Lower leg skin (tissue), 4 donors: ENCODE measurements at regions not wholly inside any gene's neighbourhood (a gene's known extent, or its start where the extent isn't known, plus 50 kb on each side); places are given as distances from the start of the nearest gene placed in this dataset.

Experiments
- DNase-seq, 2 donors: peaks; one replicate each; pipeline ENCODE4 v3.0.0-alpha.2; 2019; ENCODE audit warnings: low spot score in 2 of 2
- H3K4me3 ChIP-seq: fragments of 200-600 bp; sonication (generic); 2 replicates; pipeline ENCODE4 v1.5.1; 2017; ENCODE audit warnings: mild to moderate bottlenecking, low read depth; ENCODE audit not compliant: poor library complexity, severe bottlenecking
- POLR2A ChIP-seq, 2 donors: fragments of 450-650 bp; IDR thresholded peaks; one replicate each; pipeline ENCODE4 v1.6.1; 2016 to 2017; ENCODE audit warnings: antibody characterized with exemption in 2 of 2, mild to moderate bottlenecking in 1 of 2, moderate library complexity in 1 of 2
- WGBS, 2 donors: methylation state at CpG; one replicate each; pipeline ENCODE4 v1.1.5; 2018; 5-methylcytosine and 5-hydroxymethylcytosine counted together
- intact Hi-C: fragments of 100-400 bp; cut with DNase I; formaldehyde crosslinking; loops from one replicate; pipeline ENCODE4 v1.15.0; 2023; ENCODE audit warnings: low total_unique reads
- TF ChIP-seq, protein P1 (sequence below), 3 donors: fragments of 450-650 bp; IDR thresholded peaks; one replicate each; pipeline ENCODE4 v1.5.1; 2016; ENCODE audit warnings: antibody characterized with exemption in 3 of 3, mild to moderate bottlenecking in 3 of 3, moderate library complexity in 2 of 3

DNA sequence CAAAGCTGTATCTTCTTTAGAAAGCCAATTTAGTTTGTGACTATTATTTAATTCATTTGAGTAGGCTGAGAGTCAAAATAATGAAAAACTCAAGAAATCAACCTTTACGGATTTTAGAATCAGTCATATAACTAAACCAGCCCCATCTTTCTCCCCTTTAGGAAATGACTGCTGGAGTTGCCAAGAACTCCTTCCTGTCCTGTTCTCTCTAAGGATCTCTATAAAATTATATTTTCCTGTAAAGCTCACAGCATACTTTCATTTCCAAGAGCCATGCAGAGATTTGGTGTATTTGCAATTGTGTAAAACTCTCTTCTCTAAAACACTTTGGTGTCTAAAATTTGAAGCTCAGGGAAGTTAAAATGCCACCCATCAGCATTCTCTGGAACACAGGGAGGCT lies 323.4 kb upstream of the GBE1 start:
- intact Hi-C loops = no loop called here
- no peak for DNase-seq
- no peak overlapping the region for H3K4me3 ChIP-seq
- no peak for TF ChIP-seq POLR2A (IDR thresholded peaks at IDR 0.05)
- TF ChIP-seq, protein P1, sequence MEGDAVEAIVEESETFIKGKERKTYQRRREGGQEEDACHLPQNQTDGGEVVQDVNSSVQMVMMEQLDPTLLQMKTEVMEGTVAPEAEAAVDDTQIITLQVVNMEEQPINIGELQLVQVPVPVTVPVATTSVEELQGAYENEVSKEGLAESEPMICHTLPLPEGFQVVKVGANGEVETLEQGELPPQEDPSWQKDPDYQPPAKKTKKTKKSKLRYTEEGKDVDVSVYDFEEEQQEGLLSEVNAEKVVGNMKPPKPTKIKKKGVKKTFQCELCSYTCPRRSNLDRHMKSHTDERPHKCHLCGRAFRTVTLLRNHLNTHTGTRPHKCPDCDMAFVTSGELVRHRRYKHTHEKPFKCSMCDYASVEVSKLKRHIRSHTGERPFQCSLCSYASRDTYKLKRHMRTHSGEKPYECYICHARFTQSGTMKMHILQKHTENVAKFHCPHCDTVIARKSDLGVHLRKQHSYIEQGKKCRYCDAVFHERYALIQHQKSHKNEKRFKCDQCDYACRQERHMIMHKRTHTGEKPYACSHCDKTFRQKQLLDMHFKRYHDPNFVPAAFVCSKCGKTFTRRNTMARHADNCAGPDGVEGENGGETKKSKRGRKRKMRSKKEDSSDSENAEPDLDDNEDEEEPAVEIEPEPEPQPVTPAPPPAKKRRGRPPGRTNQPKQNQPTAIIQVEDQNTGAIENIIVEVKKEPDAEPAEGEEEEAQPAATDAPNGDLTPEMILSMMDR (IDR thresholded peaks at IDR 0.05) = no peak
- 62 to 70% methylated on average over 1 of the region's 1 CpG for WGBS, 2 donors

DNA sequence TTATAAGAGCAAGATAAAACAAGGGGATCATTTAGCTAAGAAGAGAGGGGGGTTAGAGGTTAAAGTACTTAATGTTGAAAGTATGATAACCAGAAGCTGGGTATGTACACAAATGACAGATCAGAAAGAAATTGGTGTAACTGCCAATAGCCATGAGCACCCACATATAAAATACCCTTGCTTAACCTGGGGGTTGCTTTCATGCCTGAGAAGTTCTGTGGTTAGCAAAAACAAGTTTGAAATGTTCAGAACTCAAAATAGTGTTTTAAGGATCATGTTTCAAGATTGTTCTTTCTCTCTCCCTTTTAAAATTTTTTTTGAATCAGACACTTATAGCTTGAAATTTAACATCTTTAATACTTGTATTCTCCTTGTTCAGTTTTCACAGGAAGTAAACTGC lies 321.4 kb upstream of the GBE1 start:
- H3K4me3 ChIP-seq = no peak overlapping the region
- DNase-seq = no peak
- TF ChIP-seq, protein P1 (IDR thresholded peaks at IDR 0.05) = no peak
- TF ChIP-seq POLR2A (IDR thresholded peaks at IDR 0.05) = no peak
- intact Hi-C loops = no loop called here

DNA sequence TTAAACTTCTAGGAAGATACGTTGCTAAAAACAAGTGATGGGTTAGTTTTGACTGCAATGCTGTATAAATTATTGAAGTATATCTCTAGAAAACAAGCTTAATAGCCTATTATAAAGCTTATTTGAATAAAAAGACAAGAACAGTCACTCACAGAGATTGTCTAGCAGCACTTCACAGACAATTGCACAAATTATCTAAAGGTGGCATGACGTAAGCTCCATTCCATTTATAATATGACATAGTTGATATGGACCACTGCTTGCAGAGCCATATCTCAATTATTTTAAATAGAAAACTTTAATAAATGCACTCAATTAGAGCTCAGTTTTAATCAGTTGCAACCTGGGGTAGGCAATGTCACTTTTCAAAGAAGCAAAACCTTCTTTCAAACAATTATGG lies 319.9 kb upstream of the GBE1 start:
- DNase-seq = no peak
- 76 to 81% methylated on average over 2 of the region's 2 CpGs for WGBS, 2 donors
- H3K4me3 ChIP-seq = no peak overlapping the region
- TF ChIP-seq, protein P1 (IDR thresholded peaks at IDR 0.05) = no peak
- TF ChIP-seq POLR2A (IDR thresholded peaks at IDR 0.05) = no peak
- intact Hi-C loops = no loop called here

GRCh38 chr3:82080792-82081191 lies 319.3 kb upstream of the GBE1 start:
- no peak overlapping the region for H3K4me3 ChIP-seq
- intact Hi-C loops = no loop called here
- no peak for TF ChIP-seq POLR2A (IDR thresholded peaks at IDR 0.05)
- TF ChIP-seq, protein P1 (IDR thresholded peaks at IDR 0.05) = no peak
- no peak for DNase-seq
- 38 to 42% methylated on average over 3 of the region's 3 CpGs for WGBS, 2 donors

DNA sequence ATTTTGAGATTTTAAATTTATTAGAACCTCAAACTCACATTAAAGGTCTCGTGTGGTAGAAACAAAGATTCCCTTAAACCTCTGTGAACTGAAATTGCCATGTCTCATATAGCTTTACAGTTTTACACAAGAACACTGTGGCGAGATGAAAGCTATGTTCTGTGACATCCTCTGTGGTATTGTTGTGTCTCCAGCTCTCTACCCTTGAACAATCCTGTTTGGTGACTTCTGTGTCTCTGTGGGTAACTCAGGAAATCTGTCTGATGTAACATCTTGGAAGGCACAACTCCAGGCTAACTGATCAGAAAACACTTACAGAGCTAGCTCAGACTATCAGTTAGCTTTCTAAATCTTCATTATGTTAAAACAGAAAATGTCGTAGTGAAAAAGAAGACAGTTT lies 318.8 kb upstream of the GBE1 start:
- no peak for DNase-seq
- no peak for TF ChIP-seq POLR2A (IDR thresholded peaks at IDR 0.05)
- TF ChIP-seq, protein P1 (IDR thresholded peaks at IDR 0.05) = no peak
- intact Hi-C loops = no loop called here
- 43 to 52% methylated on average over 3 of the region's 3 CpGs for WGBS, 2 donors
- H3K4me3 ChIP-seq = no peak overlapping the region

- WGBS, 2 donors = 75 to 85% methylated on average over 5 of the region's 5 CpGs
- intact Hi-C loops = no loop called here
- TF ChIP-seq, protein P1 (IDR thresholded peaks at IDR 0.05) = no peak
- TF ChIP-seq POLR2A (IDR thresholded peaks at IDR 0.05) = no peak
- no peak overlapping the region for H3K4me3 ChIP-seq
- no peak for DNase-seq
Observed at GRCh38 chr3:82079335-82079890, 318.0 kb upstream of the GBE1 start.
